ENCODE measurements at regions not wholly inside any gene's neighbourhood (a gene's known extent, or its start where the extent isn't known, plus 50 kb on each side); places are given as distances from the start of the nearest gene placed in this dataset.

GRCh38 chr12:81998761-81999378 lies 239.7 kb upstream of the PPFIA2 start:
- TF ChIP-seq TAF1 (IDR thresholded peaks at IDR 0.05; ENCODE audit: low read depth, low read length), result no peak
- no peak for TF ChIP-seq POLR2AphosphoS5 (IDR thresholded peaks at IDR 0.05; ENCODE audit: low read depth, low read length)
- TF ChIP-seq POLR2A (IDR thresholded peaks at IDR 0.05; ENCODE audit: low read depth, low read length), result no peak
- TF ChIP-seq PAX5 (IDR thresholded peaks at IDR 0.05; ENCODE audit: insufficient read depth, low read length, severe bottlenecking), result no peak
- no peak for TF ChIP-seq POU2F2 (IDR thresholded peaks at IDR 0.05; ENCODE audit: low read depth, low read length)

All from GM12891 (cell line).